ENCODE measurements at regions not wholly inside any gene's neighbourhood (a gene's known extent, or its start where the extent isn't known, plus 50 kb on each side); places are given as distances from the start of the nearest gene placed in this dataset.

DNA sequence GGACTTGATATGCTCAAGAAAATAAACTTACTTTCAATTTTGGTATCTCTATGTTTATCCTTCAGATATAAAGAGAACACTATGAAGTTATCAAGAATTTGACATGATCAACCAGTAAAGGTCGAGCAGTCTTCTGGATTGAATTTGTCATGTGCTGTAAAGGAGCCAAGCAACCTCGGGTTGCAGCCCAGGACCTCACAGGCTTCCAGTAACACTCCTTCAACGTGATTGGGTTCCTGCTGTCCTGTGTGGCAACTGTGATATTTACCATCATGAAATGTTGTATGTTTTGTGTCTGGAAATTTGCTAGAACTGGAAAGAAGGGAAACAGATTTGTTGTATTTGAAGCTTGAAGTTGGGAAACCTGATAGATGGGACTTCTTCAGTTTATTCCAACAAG lies 52.0 kb upstream of the UGT2B7 start:
- TF ChIP-seq SP2 (IDR thresholded peaks at IDR 0.05; ENCODE audit: extremely low read depth, low read depth, low read length, poor library complexity, severe bottlenecking) (no peak), SMC3 (conservative IDR thresholded peaks at IDR 0.05; ENCODE audit: insufficient read depth, low read depth, low read length) (no peak), YY1 (IDR thresholded peaks at IDR 0.05; ENCODE audit: borderline replicate concordance in 1 of 3, control insufficient read depth in 1 of 3, extremely low read depth in 1 of 3, insufficient read depth in 3 of 3, insufficient read length in 1 of 3, insufficient replicate concordance in 2 of 3, low read depth in 1 of 3, low read length in 2 of 3) (no peak), SIX5 (IDR thresholded peaks at IDR 0.05; ENCODE audit: borderline replicate concordance in 1 of 2, insufficient read depth in 1 of 2, low read depth in 1 of 2, low read length in 2 of 2) (no peak), UBTF (IDR thresholded peaks at IDR 0.05; ENCODE audit: borderline replicate concordance in 1 of 2, low read depth in 2 of 2, low read length in 2 of 2) (no peak), ZNF146 (CRISPR knock-in tag; IDR thresholded peaks at IDR 0.05; ENCODE audit: unreplicated experiment) (no peak), MYNN (IDR thresholded peaks at IDR 0.05) (no peak), MYNN (CRISPR knock-in tag; IDR thresholded peaks at IDR 0.05) (no peak), TGIF2 (CRISPR knock-in tag; IDR thresholded peaks at IDR 0.05) (no peak), EGR1 (conservative IDR thresholded peaks at IDR 0.05) (no peak)
- TF ChIP-seq, protein P1, sequence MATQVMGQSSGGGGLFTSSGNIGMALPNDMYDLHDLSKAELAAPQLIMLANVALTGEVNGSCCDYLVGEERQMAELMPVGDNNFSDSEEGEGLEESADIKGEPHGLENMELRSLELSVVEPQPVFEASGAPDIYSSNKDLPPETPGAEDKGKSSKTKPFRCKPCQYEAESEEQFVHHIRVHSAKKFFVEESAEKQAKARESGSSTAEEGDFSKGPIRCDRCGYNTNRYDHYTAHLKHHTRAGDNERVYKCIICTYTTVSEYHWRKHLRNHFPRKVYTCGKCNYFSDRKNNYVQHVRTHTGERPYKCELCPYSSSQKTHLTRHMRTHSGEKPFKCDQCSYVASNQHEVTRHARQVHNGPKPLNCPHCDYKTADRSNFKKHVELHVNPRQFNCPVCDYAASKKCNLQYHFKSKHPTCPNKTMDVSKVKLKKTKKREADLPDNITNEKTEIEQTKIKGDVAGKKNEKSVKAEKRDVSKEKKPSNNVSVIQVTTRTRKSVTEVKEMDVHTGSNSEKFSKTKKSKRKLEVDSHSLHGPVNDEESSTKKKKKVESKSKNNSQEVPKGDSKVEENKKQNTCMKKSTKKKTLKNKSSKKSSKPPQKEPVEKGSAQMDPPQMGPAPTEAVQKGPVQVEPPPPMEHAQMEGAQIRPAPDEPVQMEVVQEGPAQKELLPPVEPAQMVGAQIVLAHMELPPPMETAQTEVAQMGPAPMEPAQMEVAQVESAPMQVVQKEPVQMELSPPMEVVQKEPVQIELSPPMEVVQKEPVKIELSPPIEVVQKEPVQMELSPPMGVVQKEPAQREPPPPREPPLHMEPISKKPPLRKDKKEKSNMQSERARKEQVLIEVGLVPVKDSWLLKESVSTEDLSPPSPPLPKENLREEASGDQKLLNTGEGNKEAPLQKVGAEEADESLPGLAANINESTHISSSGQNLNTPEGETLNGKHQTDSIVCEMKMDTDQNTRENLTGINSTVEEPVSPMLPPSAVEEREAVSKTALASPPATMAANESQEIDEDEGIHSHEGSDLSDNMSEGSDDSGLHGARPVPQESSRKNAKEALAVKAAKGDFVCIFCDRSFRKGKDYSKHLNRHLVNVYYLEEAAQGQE (IDR thresholded peaks at IDR 0.05; ENCODE audit: borderline replicate concordance): no peak
- TF ChIP-seq, protein P1 (CRISPR knock-in tag; IDR thresholded peaks at IDR 0.05; ENCODE audit: low read depth): no peak
- TF ChIP-seq, protein P2, sequence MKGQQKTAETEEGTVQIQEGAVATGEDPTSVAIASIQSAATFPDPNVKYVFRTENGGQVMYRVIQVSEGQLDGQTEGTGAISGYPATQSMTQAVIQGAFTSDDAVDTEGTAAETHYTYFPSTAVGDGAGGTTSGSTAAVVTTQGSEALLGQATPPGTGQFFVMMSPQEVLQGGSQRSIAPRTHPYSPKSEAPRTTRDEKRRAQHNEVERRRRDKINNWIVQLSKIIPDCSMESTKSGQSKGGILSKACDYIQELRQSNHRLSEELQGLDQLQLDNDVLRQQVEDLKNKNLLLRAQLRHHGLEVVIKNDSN (CRISPR knock-in tag; IDR thresholded peaks at IDR 0.05): no peak

All from K562 (cell line).